GM12875 (cell line): ENCODE measurements at regions not wholly inside any gene's neighbourhood (a gene's known extent, or its start where the extent isn't known, plus 50 kb on each side); places are given as distances from the start of the nearest gene placed in this dataset.
A peak's percentile ranks its signal among the peaks of the same experiment; 100 is the strongest.

Experiments
- H3K4me3 ChIP-seq: one replicate; pipeline ENCODE4 v1.5.1; 2011; ENCODE audit warnings: low read depth, low read length, control low read depth
- CTCF ChIP-seq: IDR thresholded peaks from 2 replicates; pipeline ENCODE4 v1.5.1; 2011; ENCODE audit warnings: low read depth, mild to moderate bottlenecking, control low read depth, inconsistent platforms, low read length, moderate library complexity, borderline replicate concordance; ENCODE audit not compliant: insufficient read depth

GRCh38 chr3:127477396-127477795 lies 113.1 kb downstream of the TPRA1 start:
- TF ChIP-seq CTCF, result no peak
- H3K4me3 ChIP-seq, result no peak overlapping the region

GRCh38 chr3:127476936-127477335 lies 113.6 kb downstream of the TPRA1 start:
- TF ChIP-seq CTCF, result no peak
- H3K4me3 ChIP-seq, result no peak overlapping the region

- no peak for TF ChIP-seq CTCF
- H3K4me3 ChIP-seq, result no peak overlapping the region
Observed at GRCh38 chr3:127475975-127476705, 114.4 kb downstream of the TPRA1 start.

GRCh38 chr3:127475391-127475790 lies 115.1 kb downstream of the TPRA1 start:
- TF ChIP-seq CTCF, result no peak
- no peak overlapping the region for H3K4me3 ChIP-seq

- H3K4me3 ChIP-seq, result no peak overlapping the region
- peak; percentile 50; the same call in 1 of the 2 replicates for TF ChIP-seq CTCF
Observed at GRCh38 chr3:127473244-127474024, 117.1 kb downstream of the TPRA1 start.

GRCh38 chr3:127472506-127472905 lies 118.0 kb downstream of the TPRA1 start:
- H3K4me3 ChIP-seq, result no peak overlapping the region
- no peak for TF ChIP-seq CTCF

GRCh38 chr3:127471142-127471541 lies 119.4 kb downstream of the TPRA1 start:
- H3K4me3 ChIP-seq, result no peak overlapping the region
- no peak for TF ChIP-seq CTCF
